ENCODE measurements at regions not wholly inside any gene's neighbourhood (a gene's known extent, or its start where the extent isn't known, plus 50 kb on each side); places are given as distances from the start of the nearest gene placed in this dataset.

DNA sequence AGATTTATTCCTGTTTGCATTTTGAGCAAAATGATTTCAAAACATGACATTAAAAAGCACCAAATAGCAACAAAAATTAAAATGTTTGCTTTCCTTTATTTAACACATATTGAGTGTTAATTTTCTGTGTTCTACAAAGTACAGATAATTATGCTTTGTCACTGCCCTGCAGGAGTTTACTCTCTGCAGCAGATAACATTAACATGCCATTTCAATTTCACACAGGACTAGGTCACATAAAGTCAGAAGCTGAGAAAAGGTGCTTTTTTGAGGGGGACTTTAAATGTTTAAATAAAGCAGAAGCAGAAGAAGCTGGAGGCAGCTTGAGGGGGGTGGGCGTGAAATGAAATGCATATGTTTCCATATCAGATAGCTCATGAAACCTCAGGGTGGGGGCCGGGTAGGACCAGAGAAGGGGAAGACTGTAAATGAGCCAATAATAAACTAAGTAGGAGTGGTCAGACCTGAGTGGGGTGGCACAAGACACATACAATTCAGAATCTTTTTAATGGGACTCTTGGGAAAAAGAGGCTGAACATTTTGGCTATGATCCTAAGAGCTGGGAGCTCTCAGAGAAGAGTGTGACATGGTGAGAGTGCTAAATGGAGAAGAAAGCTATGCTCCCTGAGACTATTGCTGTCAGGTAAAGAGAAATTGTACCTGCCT lies 387.5 kb downstream of the FAM170A start:
- no peak for DNase-seq

- no peak for DNase-seq
Observed at GRCh38 chr5:120017513-120017912, 388.2 kb downstream of the FAM170A start.

- DNase-seq, result no peak
Observed at GRCh38 chr5:120035181-120035580, 405.8 kb downstream of the FAM170A start.

- no peak for DNase-seq
Observed at GRCh38 chr5:120035815-120036577, 406.6 kb downstream of the FAM170A start.

DNA sequence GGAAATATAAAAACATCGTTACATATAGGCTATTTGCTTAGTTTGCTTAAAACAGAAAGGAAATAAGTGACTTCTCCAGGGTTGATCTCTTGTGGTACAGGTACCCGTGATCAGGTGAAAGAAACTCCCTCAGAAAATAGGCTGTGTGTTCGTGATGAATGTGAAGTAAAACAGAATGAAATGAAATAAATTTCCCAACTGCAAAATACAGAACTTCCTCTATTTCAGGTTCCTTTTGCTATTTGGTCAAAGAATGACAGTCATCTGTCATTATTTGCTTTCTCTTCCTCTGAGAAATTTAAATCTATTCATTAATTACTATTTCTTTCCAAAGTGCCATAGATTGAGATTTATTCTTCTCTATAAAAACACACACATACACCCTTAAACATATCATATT lies 408.1 kb downstream of the FAM170A start:
- DNase-seq, result no peak

DNA sequence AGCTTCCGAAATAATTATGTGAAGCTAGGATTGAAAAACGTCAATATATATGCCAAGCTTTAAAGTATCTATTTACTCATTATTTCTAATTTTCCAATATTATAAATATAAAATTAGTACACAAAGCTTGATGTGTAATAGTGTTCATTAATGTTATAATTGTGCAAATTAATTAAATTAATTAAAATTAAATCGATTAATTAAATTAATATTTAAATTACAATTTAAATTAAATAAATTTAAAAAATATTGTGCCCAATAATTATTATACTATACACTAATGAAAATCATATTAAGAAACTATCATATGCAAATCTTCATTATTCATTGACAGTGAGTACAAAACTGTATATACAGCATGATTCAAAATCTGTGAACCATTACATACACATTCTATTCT lies 409.8 kb downstream of the FAM170A start:
- DNase-seq, result no peak

- no peak for DNase-seq
Observed at GRCh38 chr5:120043431-120043830, 414.1 kb downstream of the FAM170A start.

DNA sequence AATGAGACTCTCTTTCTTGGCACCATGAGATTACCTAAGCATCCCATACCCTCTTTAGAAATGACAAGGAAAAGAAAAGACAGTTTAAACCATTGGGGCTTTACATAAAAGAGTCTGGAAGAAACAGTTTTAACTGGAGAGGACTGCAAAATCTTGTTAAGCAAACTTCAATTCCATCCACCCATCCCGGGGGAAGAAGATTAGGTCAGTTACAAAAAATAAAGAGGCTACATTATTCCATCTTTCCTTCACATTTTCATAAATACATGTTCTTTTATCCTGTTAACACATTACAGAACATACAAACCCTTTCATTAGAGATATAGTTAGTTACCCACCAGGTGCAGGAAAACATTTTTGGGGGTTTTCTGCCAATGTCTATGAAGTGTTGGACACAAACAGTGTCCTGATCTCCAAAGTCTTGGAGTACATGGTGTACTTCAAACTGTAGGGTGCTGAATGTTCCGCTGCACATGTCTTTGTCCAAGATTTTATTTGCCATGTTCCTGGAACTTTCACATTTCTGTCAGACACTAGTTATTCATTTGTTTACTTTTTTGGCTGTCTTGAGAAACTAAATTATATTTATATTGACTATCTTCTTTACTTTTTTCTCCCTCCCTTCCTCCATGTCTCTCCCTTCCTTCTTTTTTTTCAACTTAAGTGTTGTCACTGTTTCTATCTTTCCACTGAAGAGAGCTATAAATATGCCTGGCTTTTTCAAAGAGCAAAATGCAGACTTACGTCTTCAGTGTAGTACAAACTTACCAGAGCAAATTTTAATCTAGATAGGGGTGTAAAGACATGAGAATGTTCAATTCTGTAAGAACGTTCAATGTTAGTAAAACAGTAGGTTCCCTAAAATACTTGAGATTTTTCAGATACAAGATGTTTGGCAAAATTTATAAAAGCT lies 410.9 kb upstream of the PRR16 start:
- no peak for DNase-seq

DNA sequence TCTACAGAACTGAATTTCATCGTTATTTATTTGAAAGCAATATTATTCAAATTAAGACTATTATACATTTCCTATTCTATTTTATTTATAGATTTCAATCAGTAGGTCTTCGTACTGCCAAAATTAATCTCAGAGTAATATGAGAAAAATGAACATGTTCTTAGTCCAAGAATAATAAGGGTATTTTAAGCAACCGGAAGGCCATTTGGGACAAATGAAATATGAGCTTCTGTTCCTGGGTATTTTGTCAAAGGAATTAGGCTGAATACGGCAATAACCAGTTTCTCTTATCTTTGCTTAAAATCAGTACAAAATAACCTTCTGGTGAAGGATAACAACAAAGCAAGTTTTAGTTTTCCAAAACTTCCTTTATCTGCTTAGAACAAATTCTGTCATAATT lies 410.3 kb upstream of the PRR16 start:
- no peak for DNase-seq

GRCh38 chr5:120055858-120056257 lies 408.2 kb upstream of the PRR16 start:
- DNase-seq, result no peak

DNA sequence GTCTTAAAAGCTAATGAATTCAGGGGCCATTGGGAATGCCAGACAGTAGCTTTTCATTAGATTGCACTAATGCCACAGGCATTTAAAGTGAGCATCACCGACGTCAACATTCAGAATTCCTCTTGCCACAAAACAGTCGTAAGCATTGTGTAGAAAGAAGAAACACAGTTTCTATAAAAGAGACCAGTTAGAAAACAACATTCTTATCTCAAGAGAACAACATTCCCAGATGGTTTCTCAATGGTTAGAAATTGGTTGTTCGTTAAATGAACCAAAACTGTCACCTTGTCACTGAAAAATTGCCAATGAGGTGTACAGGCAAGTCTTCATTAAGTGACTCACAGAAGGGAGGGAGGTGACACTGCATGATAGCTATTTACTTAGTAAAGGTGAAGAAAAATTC lies 401.6 kb upstream of the PRR16 start:
- DNase-seq, result no peak

GRCh38 chr5:120072068-120072761 lies 391.9 kb upstream of the PRR16 start:
- DNase-seq, result no peak

DNA sequence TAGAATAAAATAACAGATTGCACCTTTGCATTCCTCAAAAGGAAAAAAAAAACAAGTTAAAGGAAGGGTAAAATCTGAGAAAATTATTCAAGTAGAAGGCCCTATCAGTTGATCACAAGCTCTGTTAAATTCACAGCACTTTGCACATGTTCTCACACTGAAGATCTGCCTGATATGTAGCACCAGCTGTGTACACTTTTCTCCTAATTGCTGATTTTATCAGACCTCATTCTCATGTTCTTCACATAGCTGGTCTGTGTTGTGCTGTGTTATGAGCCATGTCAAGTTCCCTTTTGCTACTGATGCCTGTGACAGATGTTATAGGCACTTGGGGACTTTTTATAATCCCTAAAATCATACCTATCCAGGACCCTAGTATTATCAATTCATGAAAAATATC lies 390.4 kb upstream of the PRR16 start:
- no peak for DNase-seq

DNA sequence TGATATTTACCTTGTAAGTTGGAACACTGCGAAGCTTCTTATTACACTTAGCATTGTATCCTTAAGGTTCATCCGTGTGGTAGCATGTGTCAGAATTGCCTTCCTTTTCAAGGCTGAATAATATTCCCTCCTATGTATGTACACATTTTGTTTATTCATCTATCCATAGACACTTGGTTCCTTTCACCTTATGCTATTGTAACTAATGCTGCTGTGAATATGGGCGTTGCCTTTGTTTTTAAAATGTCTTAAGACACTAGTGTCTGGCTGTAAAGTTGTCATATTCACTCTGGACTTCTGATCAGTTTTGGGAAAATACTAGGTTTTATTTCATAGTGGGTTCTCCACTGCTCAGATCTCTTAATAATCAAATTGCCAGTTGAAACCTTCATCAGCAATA lies 383.3 kb upstream of the PRR16 start:
- no peak for DNase-seq

DNA sequence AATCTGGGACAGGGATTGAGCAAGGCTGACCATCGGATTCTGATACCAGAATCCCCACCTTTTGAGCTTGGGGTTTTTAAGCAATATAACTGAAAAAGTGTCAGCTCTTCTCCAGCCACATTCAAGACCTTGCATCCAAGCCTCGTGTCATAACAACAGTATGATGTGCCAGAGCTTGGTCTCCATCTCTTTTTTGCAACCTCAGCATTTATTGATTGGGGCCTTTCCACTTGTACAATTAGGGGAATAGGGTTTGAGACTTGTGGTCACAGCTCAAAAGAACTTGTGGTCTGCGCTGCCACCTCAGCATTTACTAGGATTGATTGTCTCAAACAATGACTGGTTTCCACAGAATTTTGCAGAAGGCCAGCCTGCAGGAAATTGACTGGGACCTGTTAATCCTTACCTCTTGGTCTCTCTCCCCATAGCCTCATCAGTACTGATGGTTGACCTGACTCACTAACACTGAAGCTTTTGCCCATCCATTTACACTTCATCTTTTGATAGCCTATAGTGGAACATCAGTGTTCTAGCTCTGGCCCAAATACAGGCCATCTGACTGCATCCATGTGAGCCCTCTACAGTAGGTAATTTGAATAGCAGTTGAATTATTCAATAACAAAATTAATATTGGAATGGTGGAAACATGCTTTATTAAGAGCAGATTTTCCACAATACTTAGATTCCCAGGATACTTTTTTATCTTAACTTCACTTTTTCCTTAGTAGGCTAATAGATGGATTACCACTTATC lies 381.6 kb upstream of the PRR16 start:
- no peak for DNase-seq

DNA sequence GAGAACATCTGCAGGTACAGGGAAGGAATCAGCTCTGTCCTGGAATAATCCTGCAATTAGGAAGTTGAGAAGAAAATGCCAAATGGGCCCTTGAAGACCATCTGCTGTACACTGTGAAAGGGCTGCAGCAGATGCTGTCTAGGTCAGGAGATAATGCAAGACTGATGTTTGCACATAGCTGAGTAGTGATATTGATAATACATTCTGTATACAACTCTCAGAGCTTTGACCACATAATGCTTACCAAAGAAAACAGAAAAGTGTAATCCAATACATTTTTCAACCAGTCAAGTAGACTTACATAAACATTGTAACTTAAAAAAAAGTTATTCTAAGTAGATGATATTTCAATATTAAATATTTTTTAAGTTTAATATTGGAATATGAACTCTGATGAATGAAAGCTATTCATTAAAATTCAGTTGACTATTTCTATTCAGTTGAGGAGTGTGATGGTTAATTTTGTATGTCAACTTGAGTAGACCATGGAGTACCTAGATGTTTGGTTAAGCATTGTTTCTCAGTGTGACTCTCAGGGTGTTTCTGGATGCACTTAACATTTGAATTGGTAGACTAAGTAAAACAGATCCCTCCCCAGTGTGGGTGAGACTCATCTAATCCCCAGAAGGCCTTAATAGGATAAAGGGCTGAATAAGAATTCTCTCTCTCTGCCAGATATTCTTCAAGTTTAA lies 380.1 kb upstream of the PRR16 start:
- DNase-seq, result no peak

GRCh38 chr5:120084543-120084870 lies 379.6 kb upstream of the PRR16 start:
- no peak for DNase-seq

DNA sequence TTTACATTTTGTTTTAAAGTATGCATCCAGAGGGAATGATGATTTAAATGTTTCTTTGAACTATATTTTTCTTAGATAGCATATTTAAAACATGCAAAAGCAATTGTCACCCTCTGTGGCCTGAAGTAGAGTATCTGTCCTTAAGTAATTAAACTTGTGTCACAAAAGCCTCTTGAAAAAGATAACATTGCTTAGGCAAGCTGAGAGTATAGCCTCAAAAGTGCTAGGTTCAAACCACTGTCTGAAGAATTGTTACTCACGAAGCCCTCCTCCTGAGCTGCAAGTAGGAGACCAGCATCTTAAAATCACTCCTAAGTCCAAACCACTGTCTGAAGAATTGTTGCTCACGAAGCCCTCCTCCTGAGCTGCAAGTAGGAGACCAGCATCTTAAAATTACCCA lies 378.0 kb upstream of the PRR16 start:
- no peak for DNase-seq

GRCh38 chr5:120088412-120088811 lies 375.7 kb upstream of the PRR16 start:
- DNase-seq, result no peak

GRCh38 chr5:120088836-120089235 lies 375.3 kb upstream of the PRR16 start:
- no peak for DNase-seq

GRCh38 chr5:120091376-120091948 lies 372.6 kb upstream of the PRR16 start:
- no peak for DNase-seq
